ENCODE measurements at regions not wholly inside any gene's neighbourhood (a gene's known extent, or its start where the extent isn't known, plus 50 kb on each side); places are given as distances from the start of the nearest gene placed in this dataset.

DNA sequence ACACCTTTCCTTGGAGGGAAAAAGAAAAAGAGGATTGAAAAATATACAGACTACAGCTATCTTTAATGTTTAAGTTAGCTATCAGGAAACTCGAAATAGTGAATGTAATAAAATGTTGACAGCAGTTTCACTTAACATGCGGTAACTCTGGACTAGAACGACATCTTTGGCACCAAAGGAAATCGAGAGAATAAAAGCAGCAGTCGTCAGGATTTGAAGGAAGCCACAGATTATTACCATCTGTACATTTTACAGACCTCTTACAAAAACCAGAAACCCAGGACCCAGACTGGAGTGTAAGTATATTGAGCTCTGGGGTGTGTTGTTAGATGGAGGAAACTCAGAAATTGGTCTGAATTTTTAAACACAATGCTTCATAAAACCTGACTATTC is 51.6 kb upstream of the STOX2 start:
- TF ChIP-seq POLR2A (IDR thresholded peaks at IDR 0.05), result no peak
- no peak for TF ChIP-seq CTCF (IDR thresholded peaks at IDR 0.05 in 4 of 5, conservative IDR thresholded peaks at IDR 0.05 in 1 of 5)
